ENCODE measurements at regions not wholly inside any gene's neighbourhood (a gene's known extent, or its start where the extent isn't known, plus 50 kb on each side); places are given as distances from the start of the nearest gene placed in this dataset.
A peak's percentile ranks its signal among the peaks of the same experiment; 100 is the strongest.
"Not testable (repeated sequence)": the region's sequence is repeated elsewhere in the genome, so short reads cannot be mapped to it uniquely, and the experiment has no call there.

GRCh38 chr13:44887515-44887914 lies 101.8 kb downstream of the NUFIP1 start:
- DNase-seq = no peak

GRCh38 chr13:44884076-44884729 lies 105.1 kb downstream of the NUFIP1 start:
- DNase-seq = no peak

GRCh38 chr13:44879452-44880058 lies 109.7 kb downstream of the NUFIP1 start:
- DNase-seq = peak; percentile 72

GRCh38 chr13:44876782-44877324 lies 112.4 kb downstream of the NUFIP1 start:
- peak; percentile 31 for DNase-seq

GRCh38 chr13:44874886-44875630 lies 114.2 kb downstream of the NUFIP1 start:
- DNase-seq = no peak

- DNase-seq = no peak
These were observed 115.1 kb downstream of the NUFIP1 start for GRCh38 chr13:44874176-44874575.

GRCh38 chr13:44873461-44873860 lies 115.8 kb downstream of the NUFIP1 start:
- no peak for DNase-seq

GRCh38 chr13:44872751-44873150 lies 116.5 kb downstream of the NUFIP1 start:
- DNase-seq = no peak

- DNase-seq = peak; percentile 52
These were observed 118.8 kb downstream of the NUFIP1 start for GRCh38 chr13:44870456-44870929.

GRCh38 chr13:44869167-44869566 lies 120.1 kb downstream of the NUFIP1 start:
- no peak for DNase-seq

- DNase-seq = no peak
These were observed 120.9 kb downstream of the NUFIP1 start for GRCh38 chr13:44868397-44868796.

GRCh38 chr13:44867825-44868224 lies 121.4 kb downstream of the NUFIP1 start:
- DNase-seq = no peak

GRCh38 chr13:44866411-44866911 lies 122.8 kb downstream of the NUFIP1 start:
- no peak for DNase-seq

GRCh38 chr13:44865722-44866410 lies 123.4 kb downstream of the NUFIP1 start:
- DNase-seq = no peak

GRCh38 chr13:44863641-44864040 lies 125.6 kb downstream of the NUFIP1 start:
- not testable (repeated sequence) for DNase-seq

- DNase-seq = no peak
These were observed 128.8 kb downstream of the NUFIP1 start for GRCh38 chr13:44860454-44860853.

GRCh38 chr13:44857736-44858135 lies 131.5 kb downstream of the NUFIP1 start:
- DNase-seq = no peak

- DNase-seq = no peak
These were observed 132.2 kb downstream of the NUFIP1 start for GRCh38 chr13:44857061-44857460.

- no peak for DNase-seq
These were observed 133.4 kb downstream of the NUFIP1 start for GRCh38 chr13:44855860-44856259.

- peak; percentile 92 for DNase-seq
These were observed 134.8 kb downstream of the NUFIP1 start for GRCh38 chr13:44854313-44855060.

GRCh38 chr13:44853641-44854040 lies 135.6 kb downstream of the NUFIP1 start:
- peak; percentile 93 for DNase-seq
